OCI-M1 (cell line): ENCODE measurements at regions not wholly inside any gene's neighbourhood (a gene's known extent, or its start where the extent isn't known, plus 50 kb on each side); places are given as distances from the start of the nearest gene placed in this dataset.

Experiments used
- DNase-seq: peaks from one replicate; lab custom pipeline; 2025; lab: John Stamatoyannopoulos, UW

GRCh38 chr20:6212903-6213302 lies 90.1 kb upstream of the FERMT1 start:
- DNase-seq, result no peak

DNA sequence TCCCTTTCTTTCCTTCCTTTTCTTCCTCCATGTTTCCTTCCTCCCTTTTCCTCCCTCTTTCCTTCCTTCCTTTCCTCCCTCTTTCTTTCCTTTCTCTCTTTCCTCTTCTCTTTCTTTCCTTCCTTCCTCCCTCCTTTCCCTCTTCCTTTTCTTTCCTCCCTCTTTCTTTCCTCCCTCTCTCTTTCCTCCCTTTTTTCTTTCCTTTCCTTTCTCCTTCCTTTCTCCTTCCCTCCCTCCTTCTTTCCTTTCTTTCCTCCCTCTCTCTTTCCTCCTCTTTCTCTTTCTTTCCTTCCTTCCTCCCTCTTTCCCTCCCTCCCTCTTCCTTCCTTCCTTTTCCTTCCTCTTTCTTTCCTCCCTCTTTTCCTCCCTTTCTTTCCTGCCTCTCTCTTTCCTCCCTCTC lies 86.3 kb upstream of the FERMT1 start:
- DNase-seq, result no peak

- DNase-seq, result no peak
Measured at GRCh38 chr20:6200092-6200491, 77.3 kb upstream of the FERMT1 start.

- no peak for DNase-seq
Measured at GRCh38 chr20:6185268-6185667, 62.4 kb upstream of the FERMT1 start.

- DNase-seq, result no peak
Measured at GRCh38 chr20:6184086-6184485, 61.3 kb upstream of the FERMT1 start.

DNA sequence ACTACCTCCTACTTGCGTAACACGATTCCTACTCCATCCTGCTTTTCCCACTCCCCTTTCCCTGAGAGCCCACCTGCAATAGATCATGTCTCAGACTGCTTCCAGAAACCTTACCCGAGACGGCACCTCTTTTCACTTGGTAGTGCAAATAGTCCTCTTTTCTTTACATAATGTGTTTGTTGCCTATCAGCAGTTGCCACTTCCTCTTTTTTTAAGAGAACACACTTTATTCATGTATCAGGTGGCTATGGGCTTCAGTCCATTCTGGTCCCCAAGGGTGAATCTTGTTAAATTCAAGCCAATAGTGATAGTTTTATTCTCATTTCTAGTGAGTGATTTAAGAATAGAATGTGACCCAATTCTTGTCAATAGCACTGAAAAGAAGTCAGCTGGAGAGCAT lies 57.7 kb upstream of the FERMT1 start:
- peak; percentile 32 for DNase-seq

DNA sequence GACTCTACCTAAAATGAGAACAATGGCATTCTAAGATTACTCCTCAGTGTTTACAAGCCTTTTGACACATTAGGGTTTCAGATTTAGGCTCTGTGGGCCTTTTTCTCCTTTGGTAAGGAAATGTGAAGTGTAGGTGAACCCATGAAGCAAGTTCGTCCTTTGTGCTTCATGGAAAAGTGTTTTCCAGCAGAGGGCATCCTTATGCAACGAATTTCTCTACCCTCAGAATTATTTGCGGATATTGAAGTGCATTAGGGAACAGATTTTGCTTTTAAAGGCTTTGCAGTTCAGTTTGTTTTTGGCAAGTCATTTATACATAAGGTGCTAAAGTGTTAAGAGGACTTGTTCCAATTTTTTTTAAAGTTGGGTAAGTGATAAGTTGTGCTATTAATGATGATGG lies 55.7 kb upstream of the FERMT1 start:
- DNase-seq, result peak; percentile 39

DNA sequence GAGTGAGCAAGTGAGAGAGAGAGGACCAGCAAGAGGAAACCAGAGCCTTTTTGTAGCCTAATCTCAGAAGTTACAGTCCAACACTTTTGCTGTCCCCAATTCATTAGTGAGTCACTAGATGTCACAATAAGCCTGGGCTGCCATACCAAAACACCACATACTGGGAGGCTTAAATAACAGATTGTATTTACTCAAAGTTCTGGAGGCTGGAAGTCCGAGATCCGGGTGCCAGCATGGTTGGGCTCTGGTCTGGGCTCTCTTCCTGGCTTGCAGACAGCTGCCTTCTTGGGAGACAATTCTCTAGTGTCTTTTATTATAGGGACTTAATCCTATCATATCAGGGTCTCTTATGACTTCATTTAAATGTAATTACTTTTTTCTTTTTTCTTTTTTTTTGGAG lies 50.7 kb upstream of the FERMT1 start:
- DNase-seq, result no peak
